ENCODE measurements at regions not wholly inside any gene's neighbourhood (a gene's known extent, or its start where the extent isn't known, plus 50 kb on each side); places are given as distances from the start of the nearest gene placed in this dataset.

DNA sequence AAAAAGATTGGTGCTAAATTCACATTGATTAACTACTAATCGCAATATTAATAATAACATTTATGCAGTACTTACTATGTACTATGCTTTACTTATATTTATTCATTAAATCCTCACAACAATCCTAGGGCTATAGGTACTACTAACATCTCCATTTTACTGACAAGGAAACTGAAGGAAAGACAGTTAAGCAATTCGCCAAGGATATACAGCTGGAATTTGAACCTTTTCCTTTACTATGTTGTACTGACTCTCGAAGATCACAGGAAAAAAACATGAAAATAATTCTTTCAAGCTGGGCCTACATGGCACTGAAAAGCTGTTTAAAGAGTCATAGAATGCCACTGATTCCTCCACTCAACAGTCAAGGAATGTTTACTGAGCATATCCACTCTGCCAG lies 185.4 kb downstream of the IPMK start:
- TF ChIP-seq, protein P1, sequence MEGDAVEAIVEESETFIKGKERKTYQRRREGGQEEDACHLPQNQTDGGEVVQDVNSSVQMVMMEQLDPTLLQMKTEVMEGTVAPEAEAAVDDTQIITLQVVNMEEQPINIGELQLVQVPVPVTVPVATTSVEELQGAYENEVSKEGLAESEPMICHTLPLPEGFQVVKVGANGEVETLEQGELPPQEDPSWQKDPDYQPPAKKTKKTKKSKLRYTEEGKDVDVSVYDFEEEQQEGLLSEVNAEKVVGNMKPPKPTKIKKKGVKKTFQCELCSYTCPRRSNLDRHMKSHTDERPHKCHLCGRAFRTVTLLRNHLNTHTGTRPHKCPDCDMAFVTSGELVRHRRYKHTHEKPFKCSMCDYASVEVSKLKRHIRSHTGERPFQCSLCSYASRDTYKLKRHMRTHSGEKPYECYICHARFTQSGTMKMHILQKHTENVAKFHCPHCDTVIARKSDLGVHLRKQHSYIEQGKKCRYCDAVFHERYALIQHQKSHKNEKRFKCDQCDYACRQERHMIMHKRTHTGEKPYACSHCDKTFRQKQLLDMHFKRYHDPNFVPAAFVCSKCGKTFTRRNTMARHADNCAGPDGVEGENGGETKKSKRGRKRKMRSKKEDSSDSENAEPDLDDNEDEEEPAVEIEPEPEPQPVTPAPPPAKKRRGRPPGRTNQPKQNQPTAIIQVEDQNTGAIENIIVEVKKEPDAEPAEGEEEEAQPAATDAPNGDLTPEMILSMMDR (IDR thresholded peaks at IDR 0.05) = no peak
- TF ChIP-seq POLR2A (IDR thresholded peaks at IDR 0.05) (no peak), POLR2AphosphoS5 (IDR thresholded peaks at IDR 0.05) (no peak), EP300 (IDR thresholded peaks at IDR 0.05) (no peak)

Data from sigmoid colon (tissue), 4 donors.